ENCODE measurements at regions not wholly inside any gene's neighbourhood (a gene's known extent, or its start where the extent isn't known, plus 50 kb on each side); places are given as distances from the start of the nearest gene placed in this dataset.

DNA sequence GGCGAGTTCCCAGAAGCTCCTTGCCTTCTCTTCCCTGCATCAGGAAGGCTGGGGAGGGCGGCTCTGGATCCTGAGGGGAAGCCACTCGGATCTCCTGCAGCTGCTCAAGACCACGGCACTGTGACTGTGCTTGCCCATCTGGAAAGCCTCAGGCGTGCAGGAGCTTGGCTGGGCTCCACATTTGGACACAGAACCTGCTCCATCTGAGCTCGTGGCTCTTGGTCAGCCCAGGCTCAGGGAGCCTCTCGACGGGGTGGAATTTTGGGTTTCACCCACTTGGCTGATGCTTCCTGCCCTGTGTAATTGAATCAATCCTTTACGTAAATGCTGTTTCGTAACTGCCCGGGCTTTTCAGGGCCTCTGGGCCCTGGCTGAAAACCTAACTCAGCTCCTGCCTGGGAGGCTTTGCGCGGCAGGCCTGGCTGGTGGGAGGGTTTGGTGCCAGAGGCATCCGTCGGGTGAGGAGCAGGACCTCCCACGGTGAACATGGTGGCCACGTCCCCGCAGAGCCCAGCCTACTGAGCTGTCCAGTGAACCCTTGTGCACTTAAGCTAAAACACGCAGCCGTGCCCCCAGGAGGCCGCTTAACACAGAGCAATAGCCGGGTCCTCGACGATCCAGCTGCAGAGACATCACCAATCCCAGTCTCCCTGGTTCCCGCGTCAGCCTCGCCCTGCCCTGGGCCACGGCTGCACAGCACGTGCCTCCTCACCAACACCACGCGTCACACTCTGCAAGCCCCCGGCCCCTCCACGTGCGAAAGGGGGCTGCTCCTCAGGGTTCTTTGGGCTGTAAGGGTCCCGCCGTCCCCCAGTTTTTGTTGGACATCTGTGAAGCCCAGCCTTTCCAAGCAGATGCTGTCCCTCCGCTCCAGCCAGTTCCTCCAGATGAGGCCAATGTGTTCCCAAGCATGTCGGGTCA lies 241.0 kb downstream of the DLL1 start:
- no peak overlapping the region for H3K4me3 ChIP-seq
- DNase-seq (ENCODE audit: extremely low spot score): peak; percentile 97
- intact Hi-C loops (cut with DNase I): no loop called here
- H3K27me3 ChIP-seq: no peaks in the 10 kb centered on the region
- H3K27ac ChIP-seq (replicated peaks in 1 of 4): peak overlapping the region; percentile 70 to 80 (median 72)
- 74% methylated on average over 30 of the region's 38 CpGs for WGBS
- no peaks in the 10 kb centered on the region for H3K36me3 ChIP-seq
- TF ChIP-seq, protein P1, sequence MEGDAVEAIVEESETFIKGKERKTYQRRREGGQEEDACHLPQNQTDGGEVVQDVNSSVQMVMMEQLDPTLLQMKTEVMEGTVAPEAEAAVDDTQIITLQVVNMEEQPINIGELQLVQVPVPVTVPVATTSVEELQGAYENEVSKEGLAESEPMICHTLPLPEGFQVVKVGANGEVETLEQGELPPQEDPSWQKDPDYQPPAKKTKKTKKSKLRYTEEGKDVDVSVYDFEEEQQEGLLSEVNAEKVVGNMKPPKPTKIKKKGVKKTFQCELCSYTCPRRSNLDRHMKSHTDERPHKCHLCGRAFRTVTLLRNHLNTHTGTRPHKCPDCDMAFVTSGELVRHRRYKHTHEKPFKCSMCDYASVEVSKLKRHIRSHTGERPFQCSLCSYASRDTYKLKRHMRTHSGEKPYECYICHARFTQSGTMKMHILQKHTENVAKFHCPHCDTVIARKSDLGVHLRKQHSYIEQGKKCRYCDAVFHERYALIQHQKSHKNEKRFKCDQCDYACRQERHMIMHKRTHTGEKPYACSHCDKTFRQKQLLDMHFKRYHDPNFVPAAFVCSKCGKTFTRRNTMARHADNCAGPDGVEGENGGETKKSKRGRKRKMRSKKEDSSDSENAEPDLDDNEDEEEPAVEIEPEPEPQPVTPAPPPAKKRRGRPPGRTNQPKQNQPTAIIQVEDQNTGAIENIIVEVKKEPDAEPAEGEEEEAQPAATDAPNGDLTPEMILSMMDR (IDR thresholded peaks at IDR 0.05): no peak
- TF ChIP-seq POLR2AphosphoS5 (IDR thresholded peaks at IDR 0.05): peak; percentile 83 to 93
- no peak for TF ChIP-seq POLR2A (IDR thresholded peaks at IDR 0.05; ENCODE audit: low read depth)
- TF ChIP-seq EP300 (IDR thresholded peaks at IDR 0.05): no peak
- H3K9me3 ChIP-seq: no peaks in the 10 kb centered on the region
- H3K4me1 ChIP-seq: peaks cover 20 to 44% (median 33%) of the 10 kb centered on the region in 4 donors

DNA sequence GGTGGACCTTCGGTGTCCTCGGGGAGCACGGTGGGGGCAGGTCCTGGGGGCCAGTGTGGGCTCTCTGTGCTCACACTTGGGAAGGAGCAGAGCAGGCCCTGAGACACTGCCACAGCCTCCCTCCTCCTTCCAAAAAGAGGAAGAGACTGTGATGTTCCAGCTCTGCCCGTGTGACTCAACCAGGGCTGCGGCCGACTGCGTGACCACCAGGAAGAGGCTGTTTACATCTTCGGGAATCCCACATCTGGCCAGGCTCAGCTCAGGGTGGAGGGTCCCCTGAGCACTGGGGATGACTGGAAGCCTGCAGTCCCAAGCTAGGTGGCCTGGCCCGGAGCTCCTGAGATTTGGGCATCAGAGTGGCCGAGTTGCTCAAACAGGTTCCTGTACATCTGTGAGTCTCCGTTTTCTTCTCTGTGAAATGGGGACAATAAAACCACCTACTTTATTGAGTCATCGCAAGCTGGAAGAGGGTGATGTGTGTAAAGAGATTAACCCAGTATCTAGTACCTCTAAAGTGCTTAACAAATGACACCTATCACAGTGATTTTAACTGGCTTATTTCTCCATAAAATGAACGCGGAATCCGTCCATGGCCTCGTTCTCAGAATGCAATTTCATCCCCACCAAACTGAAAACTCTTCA lies 242.1 kb downstream of the DLL1 start:
- H3K4me1 ChIP-seq: peaks cover 28 to 41% (median 33%) of the 10 kb centered on the region in 4 donors
- intact Hi-C loops (cut with DNase I): no loop called here
- TF ChIP-seq POLR2A (IDR thresholded peaks at IDR 0.05; ENCODE audit: low read depth) (no peak), POLR2AphosphoS5 (IDR thresholded peaks at IDR 0.05) (peak; percentile 34 to 40)
- no peak for DNase-seq (ENCODE audit: extremely low spot score)
- H3K9me3 ChIP-seq: no peaks in the 10 kb centered on the region
- H3K36me3 ChIP-seq: no peaks in the 10 kb centered on the region
- 68% methylated on average over 16 of the region's 16 CpGs for WGBS
- H3K4me3 ChIP-seq: no peak overlapping the region
- H3K27me3 ChIP-seq: no peaks in the 10 kb centered on the region
- H3K27ac ChIP-seq (replicated peaks in 1 of 4): peak overlapping the region; percentile 70 to 80 (median 72)

DNA sequence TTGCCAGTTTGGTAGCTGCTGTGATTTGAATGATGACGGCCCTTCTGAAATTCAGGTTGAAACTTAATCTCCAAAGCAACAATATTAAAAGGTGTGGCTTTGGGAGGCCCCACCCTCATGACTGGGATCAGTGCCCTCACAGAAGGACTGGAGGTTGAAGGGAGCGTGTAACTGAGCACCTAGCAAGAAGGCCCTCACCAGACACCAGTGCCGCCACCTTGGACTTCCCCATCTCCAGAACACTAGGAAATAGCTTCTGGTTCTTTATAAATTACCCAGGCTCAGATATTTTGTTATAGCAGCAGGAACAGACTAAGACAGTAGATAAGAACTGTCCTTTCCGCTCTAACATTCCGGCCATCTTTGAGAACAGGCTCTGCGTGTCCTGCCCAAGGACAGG lies 243.1 kb downstream of the DLL1 start:
- intact Hi-C loops (cut with DNase I): no loop called here
- Histone ChIP-seq H3K4me1 (peaks cover 30 to 41% (median 33%) of the 10 kb centered on the region in 4 donors), H3K27me3 (no peaks in the 10 kb centered on the region), H3K27ac (replicated peaks in 1 of 4) (peak overlapping the region in 2 of 4 donors; percentile 36 to 73), H3K9me3 (no peaks in the 10 kb centered on the region), H3K36me3 (no peaks in the 10 kb centered on the region), H3K4me3 (no peak overlapping the region)
- DNase-seq (ENCODE audit: extremely low spot score): no peak
- WGBS: 95% methylated on average over 5 of the region's 6 CpGs
- TF ChIP-seq EP300 (IDR thresholded peaks at IDR 0.05) (no peak), POLR2A (IDR thresholded peaks at IDR 0.05; ENCODE audit: low read depth) (no peak), POLR2AphosphoS5 (IDR thresholded peaks at IDR 0.05) (no peak)
- TF ChIP-seq, protein P1 (IDR thresholded peaks at IDR 0.05): no peak

DNA sequence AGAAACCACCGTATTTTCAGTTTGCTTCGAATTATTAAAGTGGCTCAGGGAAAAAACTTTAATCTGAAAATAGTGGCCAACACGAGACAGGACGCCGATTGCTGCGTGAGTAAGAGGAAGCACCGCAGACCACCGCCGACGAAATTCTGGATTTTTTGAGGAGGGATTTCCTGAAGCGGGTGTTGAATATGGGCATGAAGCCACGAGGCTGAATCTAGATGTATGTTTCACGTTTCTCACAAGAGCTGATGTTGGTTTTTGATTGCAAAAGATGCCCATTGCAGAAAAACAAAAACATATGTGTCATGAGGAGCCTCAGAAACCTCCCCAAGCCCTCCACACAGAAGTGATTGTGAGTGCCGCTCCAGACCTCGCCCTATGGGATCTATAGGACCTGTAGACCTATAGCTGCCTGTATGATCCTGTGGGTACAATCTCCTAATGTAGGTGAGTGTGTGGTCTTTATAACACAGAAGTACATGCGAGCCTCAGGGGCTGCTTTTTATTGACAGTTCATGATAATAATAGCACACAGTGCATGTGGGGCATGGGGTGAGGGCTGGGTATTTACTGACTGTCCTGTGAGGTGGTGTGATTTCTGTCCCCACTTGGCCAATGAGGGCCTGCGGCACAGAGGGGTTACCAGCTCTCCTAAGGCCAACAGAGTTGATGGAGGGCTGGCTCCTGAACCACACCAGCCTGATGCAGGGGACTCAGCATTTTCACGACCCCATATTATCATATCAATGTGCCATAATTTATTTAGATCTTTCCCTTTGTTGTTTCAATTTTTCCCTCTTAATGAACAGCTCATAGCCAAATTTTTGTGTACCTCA lies 243.9 kb downstream of the DLL1 start:
- Histone ChIP-seq H3K4me3 (no peak overlapping the region), H3K4me1 (peaks cover 31 to 41% (median 36%) of the 10 kb centered on the region in 4 donors), H3K36me3 (no peaks in the 10 kb centered on the region), H3K27ac (replicated peaks in 1 of 4) (peak overlapping the region in 3 of 4 donors; percentile 31 to 68 (median 36)), H3K9me3 (no peaks in the 10 kb centered on the region), H3K27me3 (no peaks in the 10 kb centered on the region)
- 78% methylated on average over 18 of the region's 18 CpGs for WGBS
- intact Hi-C loops (cut with DNase I): no loop called here
- TF ChIP-seq POLR2A (IDR thresholded peaks at IDR 0.05; ENCODE audit: low read depth) (no peak), EP300 (IDR thresholded peaks at IDR 0.05) (no peak), POLR2AphosphoS5 (IDR thresholded peaks at IDR 0.05) (no peak)
- TF ChIP-seq, protein P1 (IDR thresholded peaks at IDR 0.05): no peak
- DNase-seq (ENCODE audit: extremely low spot score): no peak

Measured in esophagus muscularis mucosa (tissue), 4 donors.